Activated CD8-positive, alpha-beta memory T cell treated with anti-CD3 and anti-CD28 coated beads, Interleukin-2, amount 50 U/mL, for 1 hour (primary cell): ENCODE measurements at regions not wholly inside any gene's neighbourhood (a gene's known extent, or its start where the extent isn't known, plus 50 kb on each side); places are given as distances from the start of the nearest gene placed in this dataset.

Experiments used
- DNase-seq: peaks from one replicate; pipeline ENCODE4 v3.0.0-alpha.2; 2020; ENCODE audit errors: extremely low read depth

GRCh38 chr17:14482715-14483114 lies 181.8 kb downstream of the HS3ST3B1 start:
- DNase-seq, result no peak

GRCh38 chr17:14481664-14482063 lies 180.8 kb downstream of the HS3ST3B1 start:
- no peak for DNase-seq

GRCh38 chr17:14474591-14474990 lies 173.7 kb downstream of the HS3ST3B1 start:
- no peak for DNase-seq

DNA sequence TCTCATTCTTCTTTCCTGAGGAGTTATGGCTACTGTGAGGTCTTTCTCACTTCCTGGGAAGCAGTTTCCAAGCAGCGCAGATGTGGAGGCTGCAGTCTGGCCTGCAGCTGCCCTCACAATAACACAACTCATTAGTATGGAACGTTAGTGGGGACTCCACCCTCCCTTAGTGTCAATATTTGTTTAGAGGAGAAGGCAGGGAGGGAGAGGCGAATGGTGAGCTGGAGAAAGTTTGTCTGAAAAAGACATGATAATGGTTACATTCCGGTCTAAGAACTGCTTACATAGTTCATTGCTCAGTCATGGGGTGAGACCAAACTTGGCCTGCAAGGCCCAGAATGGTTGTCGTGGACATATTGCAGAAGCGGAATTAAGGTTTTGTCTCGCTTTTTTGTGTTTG lies 170.2 kb downstream of the HS3ST3B1 start:
- no peak for DNase-seq

DNA sequence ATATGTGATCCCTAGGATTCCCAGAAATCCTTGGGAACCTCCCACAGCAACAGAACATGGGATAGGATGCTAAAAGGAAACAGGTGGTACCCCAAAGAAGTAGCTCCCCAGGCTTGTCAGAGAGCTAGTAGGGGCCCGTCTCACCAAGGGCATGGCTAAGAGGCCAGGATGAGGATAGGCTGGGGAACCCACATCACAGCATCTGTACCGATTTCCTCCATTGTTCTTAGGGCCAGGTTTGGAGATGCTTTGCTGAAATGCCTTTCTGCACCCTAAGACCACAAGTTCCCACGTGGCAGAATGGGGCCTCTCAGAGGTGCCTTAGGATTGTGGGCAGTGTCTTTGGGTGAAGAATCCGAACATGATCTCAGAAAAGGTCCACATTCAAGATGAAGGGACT lies 169.5 kb downstream of the HS3ST3B1 start:
- no peak for DNase-seq

GRCh38 chr17:14469971-14470370 lies 169.1 kb downstream of the HS3ST3B1 start:
- no peak for DNase-seq

GRCh38 chr17:14468858-14469257 lies 168.0 kb downstream of the HS3ST3B1 start:
- DNase-seq, result no peak

DNA sequence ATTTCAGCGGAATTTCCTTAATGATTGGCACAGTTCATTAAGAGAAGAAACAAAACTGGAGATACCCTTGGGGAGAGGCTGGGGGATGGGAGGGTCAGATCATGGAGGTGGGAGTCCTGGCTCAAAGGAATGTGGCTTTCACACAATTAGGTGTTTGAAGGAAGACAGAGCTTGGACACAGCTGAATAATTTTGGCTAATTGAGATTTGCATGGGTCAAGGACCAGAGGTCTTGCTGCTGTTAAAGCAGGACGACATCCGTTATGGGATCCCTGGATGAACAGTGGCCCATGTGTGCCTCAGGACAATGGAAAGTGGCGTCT lies 160.3 kb downstream of the HS3ST3B1 start:
- no peak for DNase-seq

DNA sequence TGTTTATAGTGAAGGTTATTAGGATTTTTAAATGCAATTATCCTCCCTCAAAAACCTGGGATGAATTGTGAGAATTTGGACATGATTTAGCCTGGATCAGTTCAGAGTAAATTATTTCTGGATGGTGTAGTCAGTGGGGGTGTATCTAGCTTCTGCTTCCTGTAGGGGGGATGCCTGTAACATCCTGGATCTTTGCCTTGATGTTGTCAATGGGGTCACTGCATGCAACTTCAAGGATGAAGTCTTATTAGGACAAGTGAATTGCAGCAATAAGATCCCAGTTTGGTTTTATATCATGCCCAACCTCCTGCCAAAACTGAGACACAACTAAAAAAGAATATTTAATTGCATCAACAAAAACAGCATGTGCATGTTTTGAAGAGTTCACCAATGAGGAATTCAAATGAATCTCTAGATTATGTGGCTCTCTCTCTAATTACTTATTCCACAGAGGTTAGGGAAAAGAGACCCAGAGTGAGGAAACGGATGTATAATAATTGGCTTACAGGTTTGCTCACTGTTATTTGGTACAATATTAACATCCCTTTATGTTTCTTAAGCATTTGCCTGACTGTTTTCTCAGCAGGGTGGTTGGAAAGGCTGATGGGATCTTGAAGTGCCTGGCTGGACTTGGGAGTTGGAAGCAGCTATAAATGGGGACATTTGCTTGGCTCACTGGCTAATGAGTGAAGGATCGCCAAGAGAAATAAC lies 159.8 kb downstream of the HS3ST3B1 start:
- no peak for DNase-seq

DNA sequence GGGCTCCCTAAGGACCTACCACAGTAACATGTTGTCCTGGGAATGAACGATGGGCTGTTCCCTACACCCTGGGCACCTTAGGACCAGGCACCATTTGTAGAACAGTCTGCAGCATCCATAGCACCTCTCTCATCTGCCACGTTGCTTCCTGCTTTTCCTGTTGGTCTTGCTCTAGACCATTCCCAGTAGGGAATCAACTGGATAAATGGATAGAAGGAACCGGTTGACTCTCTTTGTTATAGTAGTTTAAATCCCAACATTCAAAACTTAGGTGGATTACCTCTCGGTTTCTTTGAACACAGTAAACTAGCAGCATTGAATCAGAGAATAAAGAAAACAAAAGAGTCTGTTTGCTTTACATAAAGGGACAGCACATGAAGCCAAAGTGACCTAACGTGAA lies 159.1 kb downstream of the HS3ST3B1 start:
- no peak for DNase-seq

- no peak for DNase-seq
These were observed 157.8 kb downstream of the HS3ST3B1 start for GRCh38 chr17:14458724-14459123.

DNA sequence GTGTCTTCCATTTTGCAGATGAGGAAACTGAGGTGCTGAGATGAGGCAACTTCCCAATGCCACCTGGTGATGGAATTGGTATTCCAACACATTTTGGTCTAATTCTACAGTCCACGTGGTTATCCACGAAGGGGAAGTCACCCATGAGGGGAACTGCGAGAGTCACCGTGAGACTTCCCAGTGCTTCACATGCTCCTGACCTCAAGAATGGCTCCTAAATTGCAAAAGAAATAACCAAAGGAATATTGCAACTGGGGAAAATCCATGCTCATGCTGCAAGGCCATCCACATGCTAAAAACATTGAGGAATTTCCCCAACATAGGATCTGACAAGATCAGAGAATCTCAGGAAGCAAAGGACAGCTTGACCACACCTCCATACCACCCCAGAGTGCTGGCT lies 153.9 kb downstream of the HS3ST3B1 start:
- no peak for DNase-seq

- no peak for DNase-seq
These were observed 152.0 kb downstream of the HS3ST3B1 start for GRCh38 chr17:14452856-14453255.

DNA sequence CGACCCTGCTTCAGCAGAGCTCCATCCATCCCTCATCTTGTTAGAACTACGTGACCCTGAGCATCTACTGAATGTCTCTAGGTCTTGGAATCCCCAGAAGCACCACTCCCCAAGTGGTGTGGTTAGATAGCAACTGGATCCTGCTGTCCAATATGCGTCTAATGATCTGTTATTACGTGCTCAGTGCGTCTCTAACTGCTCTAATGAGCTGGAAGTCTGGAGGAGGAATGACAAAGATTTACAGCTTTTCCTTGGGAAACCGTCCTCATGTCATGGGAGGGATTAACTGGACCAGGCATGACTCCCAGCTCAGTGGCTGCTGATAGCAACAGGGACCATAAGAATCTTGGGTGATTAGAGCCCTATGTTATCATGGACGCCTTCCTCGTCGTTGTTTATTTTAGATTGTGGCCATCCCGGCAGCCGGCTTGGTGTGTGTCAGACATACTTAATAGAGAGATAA lies 150.9 kb downstream of the HS3ST3B1 start:
- no peak for DNase-seq

- DNase-seq, result no peak
These were observed 147.9 kb downstream of the HS3ST3B1 start for GRCh38 chr17:14448818-14449217.

- DNase-seq, result no peak
These were observed 145.9 kb downstream of the HS3ST3B1 start for GRCh38 chr17:14446825-14447224.

DNA sequence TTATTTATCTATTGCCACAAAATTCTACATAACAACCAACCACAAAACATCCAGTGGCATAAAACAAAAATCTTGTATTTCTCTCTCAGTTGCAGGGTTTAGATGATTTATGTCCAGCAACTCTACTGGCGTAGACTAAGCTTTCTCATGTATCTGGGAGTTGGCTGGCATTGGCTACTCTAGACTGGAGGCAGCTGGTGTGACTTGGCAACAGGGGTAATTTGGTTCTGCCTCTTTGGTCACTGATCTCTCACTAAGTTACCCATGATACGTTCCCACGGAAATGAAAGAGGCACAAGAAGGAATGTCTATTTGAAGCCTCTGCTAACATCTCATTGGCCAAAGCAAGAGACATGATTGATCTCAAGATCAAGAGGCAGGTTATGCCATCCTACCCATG lies 144.0 kb downstream of the HS3ST3B1 start:
- no peak for DNase-seq

- DNase-seq, result no peak
These were observed 142.1 kb downstream of the HS3ST3B1 start for GRCh38 chr17:14442798-14443528.

- DNase-seq, result no peak
These were observed 136.3 kb downstream of the HS3ST3B1 start for GRCh38 chr17:14437176-14437575.

- no peak for DNase-seq
These were observed 135.4 kb downstream of the HS3ST3B1 start for GRCh38 chr17:14436266-14436665.

GRCh38 chr17:14434506-14434905 lies 133.6 kb downstream of the HS3ST3B1 start:
- DNase-seq, result no peak

- no peak for DNase-seq
These were observed 131.2 kb downstream of the HS3ST3B1 start for GRCh38 chr17:14432079-14432478.

GRCh38 chr17:14429084-14429483 lies 128.2 kb downstream of the HS3ST3B1 start:
- DNase-seq, result no peak

GRCh38 chr17:14428648-14429029 lies 127.8 kb downstream of the HS3ST3B1 start:
- no peak for DNase-seq
